Motor neuron (in vitro differentiated cells): ENCODE measurements at regions not wholly inside any gene's neighbourhood (a gene's known extent, or its start where the extent isn't known, plus 50 kb on each side); places are given as distances from the start of the nearest gene placed in this dataset.

ENCODE experiments used
- ATAC-seq, 8 experiments: fragments of 200-7000 bp; cut with Tn5 transposase; replicated peaks in 6 of 8; 2 replicates each; pipeline ENCODE4 v1.8.0; 2021; ENCODE audit warnings: mild to moderate bottlenecking in 8 of 8, moderate library complexity in 8 of 8
- H3K27ac ChIP-seq, 2 donors: fragments of 250-450 bp; sonication (Bioruptor Pico); 2 replicates each; pipeline ENCODE4 v1.9.0; 2021; ENCODE audit warnings: antibody characterized with exemption in 2 of 2, mild to moderate bottlenecking in 2 of 2, moderate library complexity in 1 of 2
- H3K4me1 ChIP-seq, 2 donors: fragments of 250-450 bp; sonication (Bioruptor Pico); replicated peaks in 1 of 2; 2 replicates each; pipeline ENCODE4 v1.6.1; 2021; ENCODE audit warnings: antibody characterized with exemption in 2 of 2, mild to moderate bottlenecking in 2 of 2, moderate library complexity in 1 of 2
- H3K4me3 ChIP-seq, 5 donors: fragments of 250-450 bp; sonication (Bioruptor Pico); 2 replicates each; pipeline ENCODE4 v1.9.0; 2021; ENCODE audit warnings: antibody characterized with exemption in 5 of 5, mild to moderate bottlenecking in 5 of 5, moderate library complexity in 4 of 5
- WGBS, 10 experiments: fragments of 450-650 bp; shearing (Covaris generic); methylation state at CpG; one replicate each; pipeline ENCODE4 v1.0.0; 2022; 5-methylcytosine and 5-hydroxymethylcytosine counted together
- in situ Hi-C, 9 experiments: fragments of 400-800 bp; cut with MboI; loops; one replicate each; pipeline ENCODE4 v1.15.0; 2021; ENCODE audit warnings: low sequenced_read_pairs in 9 of 9, low pct_unique_long_range_greater_than_20kb in 2 of 9; ENCODE audit not compliant: unreplicated experiment in 9 of 9

DNA sequence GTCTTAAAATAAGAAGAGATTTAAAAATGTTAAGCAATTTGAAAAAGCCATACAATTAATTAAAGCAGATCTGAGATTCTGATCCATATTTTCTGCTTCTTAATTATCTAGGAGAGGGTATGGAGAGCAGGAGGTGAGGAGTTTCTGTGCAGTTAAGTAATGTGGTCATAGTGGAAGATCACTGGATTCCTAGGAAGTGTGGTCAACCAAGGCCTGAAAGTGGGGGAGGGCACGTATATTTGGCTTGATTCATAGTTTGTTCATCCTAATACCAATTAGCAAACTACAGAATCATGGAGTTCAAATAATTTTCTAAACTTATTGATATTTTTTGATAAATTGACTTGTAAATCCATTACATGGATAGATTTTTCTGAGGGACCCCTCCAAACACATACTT lies 768.3 kb downstream of the RAPGEF2 start:
- Histone ChIP-seq H3K4me1 (no peaks in the 10 kb centered on the region), H3K27ac (no peak overlapping the region), H3K4me3 (no peak overlapping the region)
- 0 to 100% (median 29%) methylated on average over 1 of the region's 1 CpG; no CpG with 5 or more reads in 3 of the 10 experiments for WGBS, 10 experiments
- no peak for ATAC-seq
- in situ Hi-C loops, result no loop called here

DNA sequence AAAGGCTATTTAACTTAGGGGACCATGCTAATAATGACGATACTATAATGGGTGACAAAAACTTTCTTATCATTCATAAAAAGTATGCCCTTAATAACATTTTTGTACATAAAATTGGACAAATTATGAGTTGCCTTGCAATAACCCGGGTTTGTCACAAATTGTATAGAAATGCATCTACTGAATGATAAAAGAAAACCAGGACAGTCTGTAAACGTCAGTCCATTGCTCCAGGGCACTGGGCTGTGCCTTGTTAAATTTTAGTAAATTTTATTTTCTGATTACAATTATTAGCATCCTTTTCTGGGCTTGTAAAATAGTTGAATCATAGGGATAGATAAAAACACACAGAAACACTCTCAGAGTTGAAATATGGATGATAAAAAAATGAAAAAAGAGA lies 778.3 kb downstream of the RAPGEF2 start:
- in situ Hi-C loops, result no loop called here
- Histone ChIP-seq H3K27ac (no peak overlapping the region), H3K4me3 (no peak overlapping the region), H3K4me1 (no peaks in the 10 kb centered on the region)
- no peak for ATAC-seq
- WGBS, 10 experiments, result 0 to 85% (median 69%) methylated on average over 1 to 3 of the region's 3 CpGs; no CpG with 5 or more reads in 1 of the 10 experiments

DNA sequence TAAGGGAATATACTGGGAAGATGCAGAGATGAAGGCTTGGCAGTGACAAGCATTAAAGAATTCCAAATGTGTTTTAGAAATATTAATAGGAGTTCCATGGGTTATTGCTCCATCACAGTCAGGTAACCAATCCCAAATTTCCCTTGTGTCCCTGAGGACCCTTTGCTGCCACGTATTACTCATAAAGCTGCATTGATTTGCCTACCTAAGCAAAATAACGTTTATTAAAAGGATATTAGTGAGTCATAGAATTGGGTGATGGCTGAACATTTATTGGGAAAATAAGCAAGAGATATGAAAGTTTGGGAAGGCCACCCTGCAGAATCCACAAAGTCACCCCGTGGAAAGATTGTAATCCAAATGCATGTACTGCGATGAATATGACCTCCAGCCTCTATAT lies 782.1 kb downstream of the RAPGEF2 start:
- no peak overlapping the region for H3K27ac ChIP-seq
- in situ Hi-C loops, result no loop called here
- H3K4me1 ChIP-seq, result no peaks in the 10 kb centered on the region
- WGBS, 10 experiments, result 20 to 73% (median 50%) methylated on average over 2 to 4 of the region's 4 CpGs; no CpG with 5 or more reads in 2 of the 10 experiments
- no peak for ATAC-seq
- H3K4me3 ChIP-seq, result no peak overlapping the region

DNA sequence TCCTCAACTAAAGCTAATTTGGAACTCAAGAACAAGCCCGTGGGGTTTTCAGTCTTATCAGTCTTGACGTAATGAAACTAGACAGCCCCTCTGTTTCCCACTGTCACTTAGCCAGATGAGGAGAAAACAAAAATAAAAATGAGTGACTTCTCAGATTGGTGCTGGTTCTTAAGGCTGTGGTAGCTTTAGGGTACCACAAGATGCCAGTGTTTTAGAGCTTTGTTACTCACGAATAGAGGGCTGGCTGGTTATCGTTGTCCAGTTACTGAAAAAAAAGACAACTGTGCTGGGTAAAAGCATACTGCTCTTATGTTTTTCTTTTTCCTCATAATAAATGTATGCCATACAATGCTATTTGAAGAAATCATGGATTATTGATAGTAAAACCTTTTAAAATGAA lies 796.7 kb downstream of the RAPGEF2 start:
- in situ Hi-C loops, result no loop called here
- Histone ChIP-seq H3K27ac (no peak overlapping the region), H3K4me3 (no peak overlapping the region), H3K4me1 (peaks cover 5 to 18% of the 10 kb centered on the region in 2 donors)
- ATAC-seq, result no peak
- WGBS, 10 experiments, result 0 to 100% (median 90%) methylated on average over 1 to 4 of the region's 4 CpGs; no CpG with 5 or more reads in 1 of the 10 experiments

DNA sequence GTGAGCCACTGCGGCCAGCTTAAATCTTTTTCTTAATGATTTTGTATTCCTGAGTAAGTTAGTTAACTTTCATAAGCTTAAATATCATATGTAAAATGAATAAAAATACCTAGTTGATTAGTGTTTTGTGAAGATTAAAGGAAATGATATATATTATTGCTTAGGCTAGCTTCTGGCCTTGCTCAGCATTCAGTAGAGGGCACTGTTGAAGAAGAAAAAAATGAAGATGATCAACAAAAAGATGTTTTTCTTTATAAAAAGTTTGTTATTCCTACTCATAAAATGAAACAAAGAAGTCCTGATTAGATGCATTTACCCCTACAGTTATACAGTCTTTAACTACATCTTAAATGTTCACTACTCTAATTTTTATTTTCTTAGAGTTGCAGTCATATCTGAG lies 797.7 kb downstream of the RAPGEF2 start:
- in situ Hi-C loops, result no loop called here
- whole genome bisulfite sequencing, 10 experiments, result 50 to 100% (median 100%) methylated on average over 1 of the region's 1 CpG; no CpG with 5 or more reads in 2 of the 10 experiments

DNA sequence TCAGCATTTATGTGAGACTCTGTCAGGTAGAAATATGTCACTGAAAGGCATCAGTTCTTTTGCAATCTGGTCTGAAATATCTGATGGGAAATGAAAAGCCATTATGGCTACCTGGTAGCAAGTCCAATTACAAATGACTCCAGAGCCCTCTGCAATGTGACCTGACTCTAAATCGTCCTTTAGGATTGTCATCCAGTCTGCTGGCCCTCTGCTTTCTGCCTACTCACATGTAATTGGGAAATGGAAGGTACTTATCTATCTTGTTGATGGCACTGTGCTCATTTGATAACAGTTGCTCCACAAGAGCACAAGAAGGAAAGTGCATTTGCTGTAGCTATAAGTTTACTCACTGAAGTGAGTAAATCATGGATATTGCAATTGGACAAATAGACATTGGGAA lies 799.8 kb downstream of the RAPGEF2 start:
- ATAC-seq, result peak in 5 of 8 experiments; percentile 87 to 96 (median 92)
- Histone ChIP-seq H3K27ac (no peak overlapping the region), H3K4me1 (peaks cover 8 to 24% of the 10 kb centered on the region in 2 donors), H3K4me3 (no peak overlapping the region)
- WGBS, 10 experiments, result 0 to 55% (median 20%) methylated on average over 1 of the region's 1 CpG; no CpG with 5 or more reads in 6 of the 10 experiments
- in situ Hi-C loops, result no loop called here

More for the DNA sequence above, 797.7 kb downstream of the RAPGEF2 start:
- peaks cover 5 to 18% of the 10 kb centered on the region in 2 donors for H3K4me1 ChIP-seq
- H3K4me3 ChIP-seq, result no peak overlapping the region
- H3K27ac ChIP-seq, result no peak overlapping the region
- no peak for ATAC-seq

DNA sequence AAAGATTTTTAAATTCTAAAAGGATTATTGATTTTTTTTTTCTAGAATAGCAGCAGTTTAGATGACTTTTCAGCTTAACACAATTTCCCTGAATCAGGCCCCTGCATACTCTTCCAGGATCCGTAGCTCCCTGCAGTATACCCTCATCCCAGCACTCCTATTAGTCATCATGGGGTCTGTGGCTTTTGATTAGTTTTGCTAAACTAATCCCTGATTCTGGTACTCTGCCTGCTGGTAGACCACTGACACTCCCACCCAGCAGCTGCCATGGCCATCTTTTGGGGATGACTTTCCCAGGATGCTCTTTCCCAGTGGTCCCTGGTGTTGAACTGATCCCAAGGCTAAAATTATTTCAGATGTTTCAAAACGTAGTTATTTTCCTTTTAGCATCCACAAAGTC lies 802.0 kb downstream of the RAPGEF2 start:
- no peak for ATAC-seq
- H3K27ac ChIP-seq, result no peak overlapping the region
- no peak overlapping the region for H3K4me3 ChIP-seq
- in situ Hi-C loops, result no loop called here
- 0 to 88% (median 64%) methylated on average over 1 to 2 of the region's 2 CpGs; no CpG with 5 or more reads in 2 of the 10 experiments for WGBS, 10 experiments
- H3K4me1 ChIP-seq, result peaks cover 8 to 21% of the 10 kb centered on the region in 2 donors

DNA sequence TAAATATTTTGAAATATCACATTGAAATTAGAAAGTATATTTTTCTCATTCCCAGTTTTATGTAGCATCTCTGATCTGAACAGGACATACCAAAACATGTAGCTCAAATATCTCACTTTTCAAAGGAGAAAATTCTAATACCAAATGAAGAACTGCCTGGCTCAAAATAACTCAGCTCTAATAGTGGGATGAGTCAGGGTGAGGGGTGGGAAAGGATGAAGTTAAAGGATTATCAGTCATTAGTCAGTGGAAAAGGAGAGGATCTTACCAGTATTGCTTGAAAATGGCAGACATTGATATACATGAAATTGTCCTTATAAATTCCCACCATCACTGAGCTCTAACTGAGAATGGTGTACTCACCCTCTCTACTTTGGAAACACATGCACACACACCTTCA lies 803.2 kb downstream of the RAPGEF2 start:
- peaks cover 8 to 21% of the 10 kb centered on the region in 2 donors for H3K4me1 ChIP-seq
- in situ Hi-C loops, result no loop called here
- ATAC-seq, result peak in 3 of 8 experiments; percentile 32 to 45 (median 34)
- H3K4me3 ChIP-seq, result no peak overlapping the region
- no peak overlapping the region for H3K27ac ChIP-seq

DNA sequence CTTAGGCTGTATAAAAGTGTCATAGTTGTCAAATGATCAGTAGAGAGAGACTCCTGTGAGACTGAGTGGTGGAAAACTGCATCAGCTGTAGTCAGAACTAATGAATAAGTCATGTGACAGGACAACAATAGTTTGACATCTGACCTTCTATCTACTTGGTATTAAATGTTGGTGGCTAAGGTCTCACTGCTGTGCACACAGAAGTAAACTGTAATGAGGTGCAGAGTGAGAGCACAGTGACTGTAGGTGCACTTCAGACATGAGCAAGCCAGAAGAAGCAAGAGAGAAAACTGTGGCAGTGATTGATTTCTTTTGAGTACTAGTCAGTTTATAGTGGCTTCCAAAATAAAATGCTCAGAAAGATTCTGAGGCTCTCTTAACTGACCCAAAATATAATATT lies 803.6 kb downstream of the RAPGEF2 start:
- in situ Hi-C loops, result no loop called here
- H3K27ac ChIP-seq, result no peak overlapping the region

DNA sequence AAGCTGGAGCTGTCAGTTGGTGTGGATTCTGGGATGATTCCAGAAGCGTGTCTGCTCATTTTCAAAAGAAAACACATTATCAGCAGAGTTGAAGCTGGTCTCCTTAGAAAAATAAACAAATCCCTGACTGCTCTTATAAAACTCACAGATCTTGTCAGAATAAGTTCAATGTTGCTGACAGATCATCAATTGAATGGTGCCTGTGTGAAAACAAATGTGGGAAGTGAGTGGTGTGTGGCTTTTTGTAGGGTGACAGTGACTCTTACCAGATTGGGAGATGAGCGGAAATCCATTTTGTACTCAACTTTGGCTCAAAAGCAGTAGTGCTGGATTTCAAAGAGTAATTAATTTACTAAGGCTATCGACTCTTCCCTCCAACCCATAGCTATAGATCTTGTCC lies 807.8 kb downstream of the RAPGEF2 start:
- no peak overlapping the region for H3K27ac ChIP-seq
- no peak for ATAC-seq
- in situ Hi-C loops, result no loop called here
- 13 to 100% (median 92%) methylated on average over 1 to 3 of the region's 3 CpGs; no CpG with 5 or more reads in 1 of the 10 experiments for WGBS, 10 experiments
- H3K4me3 ChIP-seq, result no peak overlapping the region
- H3K4me1 ChIP-seq, result peaks cover 3 to 6% of the 10 kb centered on the region in 2 donors

More for the DNA sequence above, 803.6 kb downstream of the RAPGEF2 start:
- ATAC-seq, result peak in 4 of 8 experiments; percentile 33 to 63 (median 46)
- no peak overlapping the region for H3K4me3 ChIP-seq
- H3K4me1 ChIP-seq, result peaks cover 8 to 21% of the 10 kb centered on the region in 2 donors

DNA sequence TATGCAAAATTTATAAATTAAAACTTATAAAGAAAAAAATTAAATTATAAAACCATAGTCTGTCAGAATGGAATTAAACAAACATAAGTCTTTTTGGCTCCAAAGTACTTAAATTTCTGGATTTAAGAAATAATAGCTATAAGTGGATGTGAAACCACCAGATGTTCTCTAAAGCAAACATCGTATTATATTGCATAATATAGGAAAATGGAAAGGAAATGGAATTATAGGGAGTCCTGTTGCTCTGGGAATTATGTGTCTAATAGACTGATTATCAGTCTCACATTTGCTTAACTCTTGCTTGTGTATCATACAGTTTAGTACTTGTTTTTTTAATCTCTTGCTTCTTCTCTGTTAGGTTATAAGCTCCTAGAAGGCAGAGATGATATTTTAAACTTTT lies 819.2 kb downstream of the RAPGEF2 start:
- Histone ChIP-seq H3K27ac (no peak overlapping the region), H3K4me3 (no peak overlapping the region), H3K4me1 (no peaks in the 10 kb centered on the region)
- ATAC-seq, result no peak
- WGBS, 10 experiments, result 0 to 93% (median 68%) methylated on average over 1 of the region's 1 CpG
- in situ Hi-C loops, result no loop called here

DNA sequence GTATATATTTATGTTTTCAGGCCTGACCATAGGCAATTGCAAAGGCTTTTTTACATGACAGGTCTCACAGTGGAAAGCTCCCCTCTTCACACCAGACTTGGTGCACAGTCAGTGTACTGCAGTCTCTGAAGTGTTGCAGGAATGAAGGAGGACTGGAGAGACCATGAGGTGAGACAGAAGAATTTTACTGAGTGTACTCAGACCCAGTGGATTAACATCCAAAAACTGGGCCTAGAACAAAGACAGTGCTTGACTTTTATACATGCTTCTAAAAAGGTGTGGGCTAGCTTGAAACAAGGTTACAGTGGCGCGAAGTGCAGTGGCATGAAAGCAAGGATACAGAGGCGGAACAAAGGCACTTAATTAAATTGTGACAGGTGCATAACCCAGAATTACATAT lies 822.9 kb downstream of the RAPGEF2 start:
- no peak for ATAC-seq
- H3K4me3 ChIP-seq, result no peak overlapping the region
- WGBS, 10 experiments, result 38 to 100% (median 91%) methylated on average over 1 to 3 of the region's 3 CpGs; no CpG with 5 or more reads in 2 of the 10 experiments
- H3K27ac ChIP-seq, result no peak overlapping the region
- in situ Hi-C loops, result loop anchor here in 1 of 9 experiments (25.0 kb wide), 1 partner anchor 438 kb away; no protein-coding TSS in a partner anchor
- no peaks in the 10 kb centered on the region for H3K4me1 ChIP-seq

DNA sequence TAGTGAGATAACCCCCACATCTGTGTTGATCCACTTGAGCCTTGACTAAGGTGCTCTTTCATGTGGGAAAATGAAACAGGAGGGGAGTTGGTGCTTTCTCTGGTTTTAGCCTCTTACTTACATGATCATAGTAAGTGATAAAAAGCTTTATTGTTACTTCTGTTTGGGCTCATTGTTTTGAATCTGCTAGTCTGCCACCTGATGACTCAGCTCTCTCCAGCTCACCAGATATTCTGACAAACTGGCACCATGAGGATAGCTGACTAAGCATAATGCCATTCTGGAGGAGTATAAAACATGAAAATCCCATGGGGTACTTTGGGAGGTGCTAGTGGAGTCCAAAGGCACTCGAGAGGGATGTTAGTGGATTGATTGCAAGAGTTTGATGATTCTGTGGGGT lies 824.0 kb downstream of the RAPGEF2 start:
- Histone ChIP-seq H3K4me3 (no peak overlapping the region), H3K4me1 (no peaks in the 10 kb centered on the region), H3K27ac (no peak overlapping the region)
- WGBS, 10 experiments, result 17 to 100% (median 67%) methylated on average over 1 of the region's 1 CpG; no CpG with 5 or more reads in 5 of the 10 experiments
- in situ Hi-C loops, result loop anchor here in 1 of 9 experiments (25.0 kb wide), 1 partner anchor 440 kb away; no protein-coding TSS in a partner anchor
- ATAC-seq, result no peak

DNA sequence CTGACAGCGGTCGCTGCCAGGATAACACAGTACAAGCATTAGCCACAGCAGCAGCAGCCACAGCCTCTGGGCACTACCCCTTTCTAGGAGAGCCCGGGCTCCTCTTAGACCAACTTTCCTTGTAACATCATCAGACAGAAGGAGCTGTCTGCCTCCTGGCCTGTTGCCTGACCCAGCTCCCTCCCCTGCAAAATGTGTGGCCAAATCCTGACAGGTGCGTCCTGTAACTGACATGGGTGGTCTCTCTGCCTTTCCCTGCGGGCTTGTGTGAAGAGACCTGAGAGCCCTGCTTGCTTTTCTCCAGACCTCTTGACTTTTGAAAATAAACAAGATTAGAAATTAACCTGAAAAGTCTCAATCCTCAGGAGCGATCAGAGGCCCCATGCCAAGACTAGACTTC lies 824.9 kb downstream of the RAPGEF2 start:
- in situ Hi-C loops, result loop anchor here in 1 of 9 experiments (25.0 kb wide), 1 partner anchor 440 kb away; no protein-coding TSS in a partner anchor
- 4 to 100% (median 80%) methylated on average over 1 to 5 of the region's 6 CpGs; no CpG with 5 or more reads in 3 of the 10 experiments for WGBS, 10 experiments

More for the DNA sequence above, 824.9 kb downstream of the RAPGEF2 start:
- no peaks in the 10 kb centered on the region for H3K4me1 ChIP-seq
- H3K4me3 ChIP-seq, result no peak overlapping the region
- no peak overlapping the region for H3K27ac ChIP-seq
- ATAC-seq, result no peak
